ENCODE measurements at regions not wholly inside any gene's neighbourhood (a gene's known extent, or its start where the extent isn't known, plus 50 kb on each side); places are given as distances from the start of the nearest gene placed in this dataset.

GRCh38 chr12:43294916-43295315 lies 257.1 kb downstream of the ADAMTS20 start:
- dilution Hi-C loops (cut with MboI; ENCODE audit: extremely low pct_ligation_motif_present, low sequenced_read_pairs), result no loop called here
- no peak overlapping the region for H3K9ac ChIP-seq (ENCODE audit: control insufficient read depth, extremely low read depth, insufficient read depth, low read length)
- no peak overlapping the region for H3K27ac ChIP-seq (ENCODE audit: control insufficient read depth, insufficient read depth, low read length)
- no peaks in the 10 kb centered on the region for H3K9me3 ChIP-seq (ENCODE audit: control insufficient read depth, low read depth, low read length)
- no peak overlapping the region for H3K4me3 ChIP-seq (ENCODE audit: control insufficient read depth in 2 of 3, extremely low read depth in 1 of 3, insufficient read depth in 2 of 3, low read depth in 1 of 3, low read length in 3 of 3)
- H3K9me1 ChIP-seq (ENCODE audit: control insufficient read depth, extremely low read depth, insufficient read depth, low read length), result no peaks in the 10 kb centered on the region
- FAIRE-seq (no peak), DNase-seq (ENCODE audit: low read depth, low spot score) (no peak)
- TF ChIP-seq EZH2 (IDR thresholded peaks at IDR 0.05; ENCODE audit: low read length), result no peak
- TF ChIP-seq CTCF (optimal IDR thresholded peaks at IDR 0.05 in 1 of 3, IDR thresholded peaks at IDR 0.05 in 1 of 3, conservative IDR thresholded peaks at IDR 0.05 in 1 of 3; ENCODE audit: extremely low read depth in 1 of 3, insufficient read depth in 2 of 3, low read length in 3 of 3), result no peak
- H3K4me2 ChIP-seq (ENCODE audit: control insufficient read depth, extremely low read depth, insufficient read depth, low read depth, low read length), result no peak overlapping the region
- H3K4me1 ChIP-seq (ENCODE audit: control insufficient read depth, extremely low read depth, insufficient read depth, low read length), result peaks cover 5% of the 10 kb centered on the region
- H4K20me1 ChIP-seq (ENCODE audit: control insufficient read depth, extremely low read depth, insufficient read depth, low read length), result no peaks in the 10 kb centered on the region
- no peaks in the 10 kb centered on the region for H3K27me3 ChIP-seq (ENCODE audit: control insufficient read depth, extremely low read depth, insufficient read depth, low read length)
- no peaks in the 10 kb centered on the region for H3K36me3 ChIP-seq (ENCODE audit: control insufficient read depth in 2 of 2, extremely low read depth in 1 of 2, insufficient read depth in 2 of 2, low read length in 2 of 2)
- H2AFZ ChIP-seq (ENCODE audit: control insufficient read depth, low read length), result no peak overlapping the region
- no peaks in the 10 kb centered on the region for H3K79me2 ChIP-seq (ENCODE audit: control insufficient read depth, insufficient read depth, low read length)

- dilution Hi-C loops (cut with MboI; ENCODE audit: extremely low pct_ligation_motif_present, low sequenced_read_pairs), result no loop called here
- FAIRE-seq, result no peak
- TF ChIP-seq EZH2 (IDR thresholded peaks at IDR 0.05; ENCODE audit: low read length) (no peak), CTCF (optimal IDR thresholded peaks at IDR 0.05 in 1 of 3, IDR thresholded peaks at IDR 0.05 in 1 of 3, conservative IDR thresholded peaks at IDR 0.05 in 1 of 3; ENCODE audit: extremely low read depth in 1 of 3, insufficient read depth in 2 of 3, low read length in 3 of 3) (no peak)
Observed at GRCh38 chr12:43294147-43294546, 257.9 kb downstream of the ADAMTS20 start.

More at GRCh38 chr12:43294147-43294546, 257.9 kb downstream of the ADAMTS20 start:
- H3K4me3 ChIP-seq (ENCODE audit: control insufficient read depth in 2 of 3, extremely low read depth in 1 of 3, insufficient read depth in 2 of 3, low read depth in 1 of 3, low read length in 3 of 3), result no peak overlapping the region
- H3K36me3 ChIP-seq (ENCODE audit: control insufficient read depth in 2 of 2, extremely low read depth in 1 of 2, insufficient read depth in 2 of 2, low read length in 2 of 2), result no peaks in the 10 kb centered on the region
- H3K4me1 ChIP-seq (ENCODE audit: control insufficient read depth, extremely low read depth, insufficient read depth, low read length), result peaks cover 5% of the 10 kb centered on the region
- H3K27me3 ChIP-seq (ENCODE audit: control insufficient read depth, extremely low read depth, insufficient read depth, low read length), result no peaks in the 10 kb centered on the region
- H2AFZ ChIP-seq (ENCODE audit: control insufficient read depth, low read length), result no peak overlapping the region
- no peak for DNase-seq (ENCODE audit: low read depth, low spot score)
- no peak overlapping the region for H3K9ac ChIP-seq (ENCODE audit: control insufficient read depth, extremely low read depth, insufficient read depth, low read length)
- H3K9me1 ChIP-seq (ENCODE audit: control insufficient read depth, extremely low read depth, insufficient read depth, low read length), result no peaks in the 10 kb centered on the region
- H3K4me2 ChIP-seq (ENCODE audit: control insufficient read depth, extremely low read depth, insufficient read depth, low read depth, low read length), result no peak overlapping the region
- no peak overlapping the region for H3K27ac ChIP-seq (ENCODE audit: control insufficient read depth, insufficient read depth, low read length)
- H3K9me3 ChIP-seq (ENCODE audit: control insufficient read depth, low read depth, low read length), result no peaks in the 10 kb centered on the region
- H3K79me2 ChIP-seq (ENCODE audit: control insufficient read depth, insufficient read depth, low read length), result no peaks in the 10 kb centered on the region
- no peaks in the 10 kb centered on the region for H4K20me1 ChIP-seq (ENCODE audit: control insufficient read depth, extremely low read depth, insufficient read depth, low read length)

Data from keratinocyte (primary cell).